Lower lobe of right lung (tissue), 2 donors: ENCODE measurements at regions not wholly inside any gene's neighbourhood (a gene's known extent, or its start where the extent isn't known, plus 50 kb on each side); places are given as distances from the start of the nearest gene placed in this dataset.

Experiments used
- ATAC-seq, 2 donors: fragments of 200-7000 bp; cut with Tn5 transposase; one replicate each; pipeline ENCODE4 v1.9.1; 2020 to 2022; ENCODE audit warnings: mild to moderate bottlenecking in 2 of 2, moderate library complexity in 2 of 2
- DNase-seq: peaks from one replicate; pipeline ENCODE4 v3.0.0-alpha.2; 2020
- H3K27ac ChIP-seq: fragments of 200-600 bp; one replicate; pipeline ENCODE4 v1.8.0; 2022
- H3K27me3 ChIP-seq: fragments of 200-600 bp; one replicate; pipeline ENCODE4 v1.8.0; 2022; ENCODE audit warnings: low read depth
- H3K36me3 ChIP-seq: fragments of 200-600 bp; one replicate; pipeline ENCODE4 v1.8.0; 2022; ENCODE audit warnings: mild to moderate bottlenecking
- H3K4me1 ChIP-seq: fragments of 200-600 bp; one replicate; pipeline ENCODE4 v1.8.0; 2022
- H3K4me3 ChIP-seq: fragments of 200-600 bp; one replicate; pipeline ENCODE4 v1.8.0; 2022; ENCODE audit warnings: mild to moderate bottlenecking
- H3K9me3 ChIP-seq: fragments of 200-600 bp; one replicate; pipeline ENCODE4 v1.8.0; 2022
- intact Hi-C: fragments of 100-400 bp; cut with DNase I; formaldehyde crosslinking; loops from one replicate; pipeline ENCODE4 v1.11.0; 2022
- TF ChIP-seq, protein P1 (sequence below): fragments of 200-600 bp; IDR thresholded peaks from one replicate; pipeline ENCODE4 v1.8.0; 2022; ENCODE audit warnings: antibody characterized with exemption, mild to moderate bottlenecking
- donor health status: DM: no; HTN: yes; CAD: no; lungs with severe emphysema.

GRCh38 chr16:63230421-63231040 is 1194.3 kb upstream of the CDH8 start:
- H3K4me1 ChIP-seq, result no peaks in the 10 kb centered on the region
- no peaks in the 10 kb centered on the region for H3K36me3 ChIP-seq
- no peaks in the 10 kb centered on the region for H3K9me3 ChIP-seq
- TF ChIP-seq, protein P1, sequence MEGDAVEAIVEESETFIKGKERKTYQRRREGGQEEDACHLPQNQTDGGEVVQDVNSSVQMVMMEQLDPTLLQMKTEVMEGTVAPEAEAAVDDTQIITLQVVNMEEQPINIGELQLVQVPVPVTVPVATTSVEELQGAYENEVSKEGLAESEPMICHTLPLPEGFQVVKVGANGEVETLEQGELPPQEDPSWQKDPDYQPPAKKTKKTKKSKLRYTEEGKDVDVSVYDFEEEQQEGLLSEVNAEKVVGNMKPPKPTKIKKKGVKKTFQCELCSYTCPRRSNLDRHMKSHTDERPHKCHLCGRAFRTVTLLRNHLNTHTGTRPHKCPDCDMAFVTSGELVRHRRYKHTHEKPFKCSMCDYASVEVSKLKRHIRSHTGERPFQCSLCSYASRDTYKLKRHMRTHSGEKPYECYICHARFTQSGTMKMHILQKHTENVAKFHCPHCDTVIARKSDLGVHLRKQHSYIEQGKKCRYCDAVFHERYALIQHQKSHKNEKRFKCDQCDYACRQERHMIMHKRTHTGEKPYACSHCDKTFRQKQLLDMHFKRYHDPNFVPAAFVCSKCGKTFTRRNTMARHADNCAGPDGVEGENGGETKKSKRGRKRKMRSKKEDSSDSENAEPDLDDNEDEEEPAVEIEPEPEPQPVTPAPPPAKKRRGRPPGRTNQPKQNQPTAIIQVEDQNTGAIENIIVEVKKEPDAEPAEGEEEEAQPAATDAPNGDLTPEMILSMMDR, result no peak
- DNase-seq (no peak), ATAC-seq (no peak)
- H3K4me3 ChIP-seq, result no peak overlapping the region
- H3K27ac ChIP-seq, result no peak overlapping the region
- intact Hi-C loops, result no loop called here
- H3K27me3 ChIP-seq, result no peaks in the 10 kb centered on the region

- no peaks in the 10 kb centered on the region for H3K9me3 ChIP-seq
- no peaks in the 10 kb centered on the region for H3K36me3 ChIP-seq
- ATAC-seq, result no peak
- DNase-seq, result no peak
- H3K27me3 ChIP-seq, result no peaks in the 10 kb centered on the region
- TF ChIP-seq, protein P1, result no peak
- intact Hi-C loops, result no loop called here
- no peak overlapping the region for H3K4me3 ChIP-seq
- H3K4me1 ChIP-seq, result no peaks in the 10 kb centered on the region
- no peak overlapping the region for H3K27ac ChIP-seq
Observed at GRCh38 chr16:63228259-63228658, 1192.0 kb upstream of the CDH8 start.

DNA sequence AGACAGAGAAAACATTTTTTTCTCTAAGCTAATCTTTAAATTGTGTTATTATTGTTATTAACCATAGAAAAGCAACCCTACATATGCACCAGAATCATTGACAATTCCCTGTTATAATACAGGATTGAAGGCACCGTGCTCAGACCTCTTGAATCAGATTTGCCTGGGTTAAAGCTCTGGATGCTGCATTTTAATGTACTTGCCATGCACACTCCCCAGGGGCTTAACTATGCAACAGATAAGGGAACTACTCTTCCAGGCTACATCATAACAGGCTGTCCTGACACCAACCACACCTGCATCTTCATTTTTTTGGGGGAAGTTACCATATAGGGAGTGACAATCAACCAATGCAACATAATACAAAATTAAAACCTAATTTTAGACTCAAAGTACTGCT is 1187.6 kb upstream of the CDH8 start:
- DNase-seq (no peak), ATAC-seq (no peak)
- intact Hi-C loops, result no loop called here
- TF ChIP-seq, protein P1, result no peak
- Histone ChIP-seq H3K36me3 (no peaks in the 10 kb centered on the region), H3K9me3 (no peaks in the 10 kb centered on the region), H3K4me1 (no peaks in the 10 kb centered on the region), H3K27ac (no peak overlapping the region), H3K4me3 (no peak overlapping the region), H3K27me3 (no peaks in the 10 kb centered on the region)

GRCh38 chr16:63216696-63217423 is 1180.6 kb upstream of the CDH8 start:
- ATAC-seq, result no peak
- intact Hi-C loops, result no loop called here

GRCh38 chr16:63201851-63202250 is 1165.6 kb upstream of the CDH8 start:
- Histone ChIP-seq H3K27me3 (no peaks in the 10 kb centered on the region), H3K4me1 (no peaks in the 10 kb centered on the region), H3K27ac (no peak overlapping the region), H3K4me3 (no peak overlapping the region), H3K9me3 (no peaks in the 10 kb centered on the region), H3K36me3 (no peaks in the 10 kb centered on the region)
- DNase-seq, result no peak
- intact Hi-C loops, result no loop called here
- no peak for ATAC-seq
- TF ChIP-seq, protein P1, result no peak

More at GRCh38 chr16:63216696-63217423, 1180.6 kb upstream of the CDH8 start:
- TF ChIP-seq, protein P1, result no peak
- Histone ChIP-seq H3K27ac (no peak overlapping the region), H3K27me3 (no peaks in the 10 kb centered on the region), H3K9me3 (no peaks in the 10 kb centered on the region), H3K4me1 (no peaks in the 10 kb centered on the region), H3K36me3 (no peaks in the 10 kb centered on the region), H3K4me3 (no peak overlapping the region)
- DNase-seq, result no peak
